ENCODE measurements at regions not wholly inside any gene's neighbourhood (a gene's known extent, or its start where the extent isn't known, plus 50 kb on each side); places are given as distances from the start of the nearest gene placed in this dataset.
"Not testable (repeated sequence)": the region's sequence is repeated elsewhere in the genome, so short reads cannot be mapped to it uniquely, and the experiment has no call there.

- Mint-ChIP-seq H3K4me3 (no peak overlapping the region), H3K4me1 (ENCODE audit: low read depth) (no peaks in the 10 kb centered on the region), H3K27ac (no peak overlapping the region), H3K36me3 (no peaks in the 10 kb centered on the region), H3K27me3 (peaks cover 6% of the 10 kb centered on the region), H3K9me3 (ENCODE audit: low read depth) (no peaks in the 10 kb centered on the region)
Observed at GRCh38 chr2:216989340-216990129, 129.7 kb upstream of the TNP1 start.

DNA sequence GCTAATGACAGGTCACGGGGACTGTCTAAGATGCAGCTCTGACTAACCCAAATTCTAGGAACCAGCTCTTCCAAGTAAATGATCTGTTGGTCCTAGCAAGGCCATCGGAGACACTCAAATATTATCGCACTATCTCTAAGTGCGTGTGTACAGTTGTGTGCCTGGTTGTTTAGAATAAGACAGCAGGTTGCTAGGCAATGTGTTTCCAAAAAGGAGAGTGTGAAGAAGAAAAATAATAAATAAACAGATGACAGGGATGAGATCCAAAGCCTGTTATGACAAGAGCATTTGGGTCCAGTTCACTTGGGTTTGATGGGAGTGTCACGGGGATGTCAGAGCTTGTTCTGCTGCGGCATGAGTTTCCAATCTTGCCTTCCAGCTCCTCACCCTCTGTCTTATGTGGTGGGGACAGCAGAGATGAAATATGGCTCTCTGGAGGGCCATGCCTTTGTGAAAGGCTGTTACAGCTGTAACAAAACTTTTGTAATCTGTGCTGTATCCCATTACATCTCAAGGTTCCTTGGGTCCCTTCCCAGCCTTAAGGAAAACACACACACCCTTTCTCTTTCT is 127.5 kb upstream of the TNP1 start:
- Mint-ChIP-seq H3K9me3 (ENCODE audit: low read depth) (no peaks in the 10 kb centered on the region), H3K27me3 (peaks cover 7% of the 10 kb centered on the region), H3K36me3 (no peaks in the 10 kb centered on the region), H3K4me3 (no peak overlapping the region), H3K27ac (no peak overlapping the region), H3K4me1 (ENCODE audit: low read depth) (no peaks in the 10 kb centered on the region)

DNA sequence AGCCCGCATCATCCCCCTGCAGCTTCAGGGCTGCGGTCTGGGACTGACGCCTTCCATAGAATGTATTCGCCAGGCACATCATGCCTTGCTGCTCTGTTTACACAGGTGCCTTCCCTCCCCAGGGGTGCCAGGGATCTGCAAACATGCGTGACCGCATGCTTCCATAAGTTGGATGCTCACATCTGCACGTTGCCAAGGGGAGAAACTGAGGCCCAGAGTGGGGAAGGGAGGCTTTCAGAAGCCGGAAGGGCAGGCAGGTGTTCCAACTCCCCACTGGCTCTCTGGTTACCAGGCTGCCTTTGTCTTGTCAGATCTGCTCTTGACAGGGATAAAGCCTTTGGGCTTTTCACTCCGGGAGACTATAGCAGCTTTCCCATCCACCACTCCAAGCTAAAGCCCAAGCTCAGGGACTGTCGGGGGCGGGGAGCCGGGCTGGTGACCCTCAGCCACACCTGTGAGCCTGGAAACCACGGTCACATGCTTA is 125.8 kb upstream of the TNP1 start:
- H3K27me3 Mint-ChIP-seq, result peaks cover 4% of the 10 kb centered on the region
- H3K36me3 Mint-ChIP-seq, result no peaks in the 10 kb centered on the region
- H3K27ac Mint-ChIP-seq, result no peak overlapping the region
- H3K4me1 Mint-ChIP-seq (ENCODE audit: low read depth), result no peaks in the 10 kb centered on the region
- H3K4me3 Mint-ChIP-seq, result no peak overlapping the region
- no peaks in the 10 kb centered on the region for H3K9me3 Mint-ChIP-seq (ENCODE audit: low read depth)

DNA sequence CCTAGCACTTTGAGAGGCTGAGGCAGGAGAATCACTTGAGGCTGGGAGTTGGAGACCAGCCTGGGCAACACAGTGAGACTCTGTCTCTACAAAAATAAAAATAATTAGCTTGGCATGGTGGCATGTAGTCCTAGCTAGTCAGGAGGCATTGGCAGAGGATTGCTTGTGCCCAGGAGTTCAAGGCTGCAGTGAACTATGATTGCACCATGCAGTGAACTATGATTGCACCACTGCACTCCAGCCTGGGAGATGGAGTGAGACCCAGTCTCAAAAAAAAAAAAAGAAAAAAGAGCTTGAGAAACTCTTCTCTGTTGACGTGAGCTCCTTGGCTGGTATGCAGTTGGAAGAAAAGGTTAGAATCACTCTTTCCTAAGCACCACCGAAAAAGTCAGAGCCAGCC is 125.1 kb upstream of the TNP1 start:
- no peak overlapping the region for H3K27ac Mint-ChIP-seq
- H3K4me3 Mint-ChIP-seq, result no peak overlapping the region
- H3K27me3 Mint-ChIP-seq, result peaks cover 4% of the 10 kb centered on the region
- no peaks in the 10 kb centered on the region for H3K36me3 Mint-ChIP-seq
- no peaks in the 10 kb centered on the region for H3K4me1 Mint-ChIP-seq (ENCODE audit: low read depth)
- no peaks in the 10 kb centered on the region for H3K9me3 Mint-ChIP-seq (ENCODE audit: low read depth)

GRCh38 chr2:216981951-216982350 is 122.1 kb upstream of the TNP1 start:
- not testable (repeated sequence) for H3K9me3 Mint-ChIP-seq (ENCODE audit: low read depth); H3K4me3 Mint-ChIP-seq; H3K36me3 Mint-ChIP-seq; H3K4me1 Mint-ChIP-seq (ENCODE audit: low read depth); H3K27ac Mint-ChIP-seq; H3K27me3 Mint-ChIP-seq

DNA sequence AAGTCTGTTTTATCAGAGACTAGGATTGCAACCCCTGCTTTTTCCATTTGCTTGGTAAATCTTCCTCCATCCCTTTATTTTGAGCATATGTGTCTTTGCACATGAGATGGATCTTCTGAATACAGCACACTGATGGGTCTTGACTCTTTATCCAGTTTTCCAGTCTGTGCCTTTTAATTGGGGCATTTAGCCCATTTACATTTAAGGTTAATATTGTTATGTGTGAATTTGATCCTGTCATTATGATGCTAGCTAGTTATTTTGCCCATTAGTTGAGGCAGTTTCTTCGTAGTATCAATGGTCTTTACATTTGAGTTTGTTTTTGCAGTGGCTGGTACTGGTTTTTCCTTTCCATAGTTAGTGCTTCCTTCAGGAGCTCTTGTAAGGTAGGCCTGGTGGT is 120.6 kb upstream of the TNP1 start:
- H3K36me3 Mint-ChIP-seq; H3K4me3 Mint-ChIP-seq; H3K27ac Mint-ChIP-seq; H3K9me3 Mint-ChIP-seq (ENCODE audit: low read depth); H3K4me1 Mint-ChIP-seq (ENCODE audit: low read depth); H3K27me3 Mint-ChIP-seq: not testable (repeated sequence)

- Mint-ChIP-seq H3K27me3 (no peaks in the 10 kb centered on the region), H3K4me1 (ENCODE audit: low read depth) (no peaks in the 10 kb centered on the region), H3K27ac (no peak overlapping the region), H3K36me3 (no peaks in the 10 kb centered on the region), H3K4me3 (no peak overlapping the region), H3K9me3 (ENCODE audit: low read depth) (no peaks in the 10 kb centered on the region)
Observed at GRCh38 chr2:216974321-216975302, 114.7 kb upstream of the TNP1 start.

- Mint-ChIP-seq H3K9me3 (ENCODE audit: low read depth) (no peaks in the 10 kb centered on the region), H3K27me3 (peaks cover 2% of the 10 kb centered on the region), H3K27ac (no peak overlapping the region), H3K4me3 (no peak overlapping the region), H3K4me1 (ENCODE audit: low read depth) (no peaks in the 10 kb centered on the region), H3K36me3 (no peaks in the 10 kb centered on the region)
Observed at GRCh38 chr2:216971593-216971992, 111.7 kb upstream of the TNP1 start.

- Mint-ChIP-seq H3K4me3 (no peak overlapping the region), H3K9me3 (ENCODE audit: low read depth) (no peaks in the 10 kb centered on the region), H3K27ac (no peak overlapping the region), H3K27me3 (peaks cover 2% of the 10 kb centered on the region), H3K36me3 (no peaks in the 10 kb centered on the region), H3K4me1 (ENCODE audit: low read depth) (no peaks in the 10 kb centered on the region)
Observed at GRCh38 chr2:216970359-216970915, 110.6 kb upstream of the TNP1 start.

DNA sequence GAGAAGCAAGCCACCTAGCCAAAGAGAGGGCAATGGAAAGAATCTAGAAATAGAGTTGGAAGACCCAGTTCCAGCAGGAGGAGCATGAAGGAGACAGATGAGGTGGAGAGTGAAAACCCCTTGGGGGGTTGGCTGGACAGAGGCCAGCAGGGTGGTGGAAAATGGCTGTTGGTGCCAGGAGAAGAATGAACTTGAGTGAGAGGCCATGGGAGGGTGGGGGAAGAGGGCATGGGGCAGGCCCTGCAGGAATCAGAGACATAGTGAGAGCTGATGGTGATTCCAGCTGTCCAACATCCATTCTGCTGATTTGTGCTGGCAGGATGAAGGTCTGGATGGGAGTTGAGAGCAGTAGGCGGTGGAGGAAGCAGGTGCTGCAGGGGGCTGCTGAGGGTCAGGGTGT is 108.0 kb upstream of the TNP1 start:
- H3K4me3 Mint-ChIP-seq, result no peak overlapping the region
- H3K27ac Mint-ChIP-seq, result no peak overlapping the region
- H3K9me3 Mint-ChIP-seq (ENCODE audit: low read depth), result no peaks in the 10 kb centered on the region
- H3K36me3 Mint-ChIP-seq, result no peaks in the 10 kb centered on the region
- no peaks in the 10 kb centered on the region for H3K4me1 Mint-ChIP-seq (ENCODE audit: low read depth)
- peaks cover 2% of the 10 kb centered on the region for H3K27me3 Mint-ChIP-seq

GRCh38 chr2:216960671-216961268 is 100.9 kb upstream of the TNP1 start:
- Mint-ChIP-seq H3K9me3 (ENCODE audit: low read depth) (no peaks in the 10 kb centered on the region), H3K4me1 (ENCODE audit: low read depth) (no peaks in the 10 kb centered on the region), H3K4me3 (no peak overlapping the region), H3K36me3 (no peaks in the 10 kb centered on the region), H3K27ac (no peak overlapping the region), H3K27me3 (no peaks in the 10 kb centered on the region)

- no peaks in the 10 kb centered on the region for H3K27me3 Mint-ChIP-seq
- H3K4me3 Mint-ChIP-seq, result no peak overlapping the region
- peaks cover 3% of the 10 kb centered on the region for H3K9me3 Mint-ChIP-seq (ENCODE audit: low read depth)
- no peaks in the 10 kb centered on the region for H3K36me3 Mint-ChIP-seq
- H3K27ac Mint-ChIP-seq, result no peak overlapping the region
- no peaks in the 10 kb centered on the region for H3K4me1 Mint-ChIP-seq (ENCODE audit: low read depth)
Observed at GRCh38 chr2:216959433-216959832, 99.6 kb upstream of the TNP1 start.

DNA sequence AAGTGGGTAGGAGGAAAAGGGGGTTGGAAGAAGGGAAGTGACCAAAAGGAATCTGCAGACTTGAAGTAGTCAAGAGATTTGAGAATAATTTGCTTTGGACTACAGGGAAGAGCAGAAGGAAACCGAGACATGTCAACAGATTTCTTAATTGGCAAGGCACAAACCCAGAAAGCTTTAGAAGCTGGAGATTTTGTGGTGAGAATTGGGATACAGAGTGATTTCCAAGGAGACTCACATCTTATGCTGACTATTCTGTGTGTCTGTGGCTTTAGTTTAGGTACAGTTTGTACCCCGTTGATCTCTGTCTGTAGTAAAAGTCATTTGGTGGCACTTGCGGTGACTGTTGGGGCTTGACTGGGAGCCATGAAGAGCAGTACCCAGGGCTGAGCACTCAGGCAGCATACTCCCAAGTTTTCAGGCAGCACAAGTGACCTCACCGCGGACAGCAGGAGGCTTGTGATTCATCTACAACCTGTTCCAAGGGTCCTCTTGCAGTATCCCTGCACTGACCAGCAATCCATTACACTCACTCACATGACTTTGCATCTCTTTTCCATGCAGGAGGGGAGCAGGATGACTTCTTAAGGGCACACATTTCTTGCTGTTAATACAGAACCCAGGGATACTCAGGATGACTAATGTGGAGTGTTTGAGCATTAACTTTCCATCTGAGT is 97.1 kb upstream of the TNP1 start:
- H3K27me3 Mint-ChIP-seq, result peaks cover 1% of the 10 kb centered on the region
- no peak overlapping the region for H3K4me3 Mint-ChIP-seq
- no peaks in the 10 kb centered on the region for H3K4me1 Mint-ChIP-seq (ENCODE audit: low read depth)
- H3K27ac Mint-ChIP-seq, result no peak overlapping the region
- peaks cover 14% of the 10 kb centered on the region for H3K9me3 Mint-ChIP-seq (ENCODE audit: low read depth)
- H3K36me3 Mint-ChIP-seq, result no peaks in the 10 kb centered on the region

- H3K36me3 Mint-ChIP-seq, result no peaks in the 10 kb centered on the region
- H3K9me3 Mint-ChIP-seq (ENCODE audit: low read depth), result peaks cover 15% of the 10 kb centered on the region
- peaks cover 2% of the 10 kb centered on the region for H3K27me3 Mint-ChIP-seq
- no peak overlapping the region for H3K27ac Mint-ChIP-seq
- no peak overlapping the region for H3K4me3 Mint-ChIP-seq
- no peaks in the 10 kb centered on the region for H3K4me1 Mint-ChIP-seq (ENCODE audit: low read depth)
Observed at GRCh38 chr2:216951171-216951570, 91.3 kb upstream of the TNP1 start.
